GM18519 (cell line): ENCODE measurements at regions not wholly inside any gene's neighbourhood (a gene's known extent, or its start where the extent isn't known, plus 50 kb on each side); places are given as distances from the start of the nearest gene placed in this dataset.
"Not testable (repeated sequence)": the region's sequence is repeated elsewhere in the genome, so short reads cannot be mapped to it uniquely, and the experiment has no call there.

Experiments
- ATAC-seq: cut with Tn5 transposase; IDR thresholded peaks from one replicate; pipeline ENCODE4 v1.9.1; 2021; ENCODE audit warnings: mild to moderate bottlenecking, moderate library complexity; ENCODE audit not compliant: unreplicated experiment, low FRiP score

DNA sequence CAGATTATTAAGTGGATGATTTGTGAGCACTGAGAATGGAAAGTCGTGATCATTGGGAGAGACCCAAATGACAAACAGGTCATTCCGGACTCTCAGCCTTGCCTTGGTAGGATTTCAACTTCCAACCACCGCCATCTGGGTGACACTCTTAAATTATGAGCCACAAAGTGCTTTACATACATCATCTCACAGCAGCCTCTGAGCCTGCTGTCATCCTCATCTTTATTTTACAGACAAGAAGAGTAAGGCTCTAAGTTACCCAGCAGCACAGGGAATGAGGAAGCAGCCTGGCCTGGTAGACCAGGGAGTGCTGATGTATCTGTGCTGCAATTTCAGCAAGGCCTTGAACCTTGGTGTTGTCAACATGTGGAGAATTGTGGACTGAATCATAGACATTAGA is 105.8 kb upstream of the TRIM2 start:
- ATAC-seq, result no peak

DNA sequence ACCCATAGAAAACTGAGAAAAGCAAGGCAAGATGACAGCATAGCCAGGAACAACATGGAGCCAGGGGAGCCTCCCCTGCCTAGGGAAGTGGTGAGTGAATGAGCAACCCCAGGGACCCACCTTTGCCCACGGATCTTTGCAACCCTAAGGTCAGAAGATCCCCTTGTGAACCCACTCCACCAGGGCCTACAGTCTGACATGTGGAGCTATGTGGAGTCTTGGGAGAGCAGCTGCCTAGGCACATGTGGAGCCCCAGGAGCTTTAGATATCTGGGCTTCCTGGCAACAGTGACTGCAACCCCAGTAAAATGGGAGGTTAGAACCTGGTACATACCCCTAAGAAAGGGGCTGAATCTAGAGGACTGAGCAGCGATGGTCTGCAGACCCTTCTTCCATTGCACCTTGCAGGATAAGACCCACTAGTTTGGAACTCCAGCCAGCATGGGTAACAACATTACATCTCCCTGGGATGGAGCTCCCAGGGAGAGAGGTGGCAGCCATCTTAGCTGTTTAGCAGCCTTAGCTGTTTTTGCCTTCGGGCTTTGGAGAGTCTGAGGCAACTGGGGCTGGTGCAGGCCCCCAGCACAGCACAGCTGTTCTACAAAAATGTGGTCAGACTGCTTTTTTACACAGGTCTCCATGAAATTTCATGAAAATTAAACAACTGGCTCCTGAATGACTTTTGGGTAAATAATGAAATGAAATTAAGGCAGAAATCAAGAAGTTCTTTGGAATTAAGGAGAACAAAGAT is 104.7 kb upstream of the TRIM2 start:
- ATAC-seq, result no peak

- ATAC-seq, result not testable (repeated sequence)
Measured at GRCh38 chr4:153106736-153107135, 97.5 kb upstream of the TRIM2 start.

GRCh38 chr4:153107246-153107645 is 97.0 kb upstream of the TRIM2 start:
- ATAC-seq, result no peak

DNA sequence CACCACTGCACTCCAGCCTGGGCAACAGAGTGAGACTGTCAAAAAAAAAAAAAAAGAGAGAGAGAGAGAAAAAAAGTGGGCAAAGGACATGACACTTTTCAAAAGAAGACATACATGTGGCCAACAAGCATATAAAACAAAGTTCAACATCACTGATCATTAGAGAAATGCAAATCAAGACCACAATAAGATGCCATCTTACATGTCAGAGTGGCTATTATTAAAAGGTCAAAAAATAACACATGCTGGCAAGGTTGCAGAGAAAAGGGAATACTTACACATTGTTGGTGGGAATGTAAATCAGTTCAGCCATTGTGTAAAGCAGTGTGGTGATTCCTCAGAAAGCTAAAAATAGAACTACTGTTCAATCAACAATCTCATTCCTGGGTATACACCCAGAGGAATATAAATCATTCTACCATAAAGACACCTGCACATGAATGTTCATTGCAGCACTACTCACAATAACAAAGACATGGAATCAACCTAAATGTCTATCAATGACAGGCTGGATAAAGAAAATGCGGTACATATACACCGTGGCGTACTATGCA is 94.9 kb upstream of the TRIM2 start:
- ATAC-seq, result no peak

DNA sequence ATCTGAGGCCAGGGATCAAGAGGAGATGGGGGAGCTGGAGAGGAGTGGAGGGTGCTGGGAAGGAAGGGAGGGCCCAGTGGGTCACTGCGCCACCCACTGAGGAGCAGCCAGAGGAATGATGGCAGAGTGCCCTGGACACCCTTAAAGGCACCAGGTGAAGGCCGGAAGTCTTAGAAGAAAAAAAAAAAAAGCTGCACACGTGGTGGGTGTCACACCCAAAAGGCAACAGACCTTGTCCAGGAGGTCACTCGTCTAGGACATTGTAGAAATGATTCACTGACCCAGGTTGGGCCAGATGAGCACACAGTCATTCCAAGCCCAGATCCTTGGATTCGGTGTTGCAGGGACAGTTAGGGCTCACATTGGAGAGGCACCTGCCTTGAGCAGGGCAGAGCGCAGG is 93.5 kb upstream of the TRIM2 start:
- ATAC-seq, result no peak

DNA sequence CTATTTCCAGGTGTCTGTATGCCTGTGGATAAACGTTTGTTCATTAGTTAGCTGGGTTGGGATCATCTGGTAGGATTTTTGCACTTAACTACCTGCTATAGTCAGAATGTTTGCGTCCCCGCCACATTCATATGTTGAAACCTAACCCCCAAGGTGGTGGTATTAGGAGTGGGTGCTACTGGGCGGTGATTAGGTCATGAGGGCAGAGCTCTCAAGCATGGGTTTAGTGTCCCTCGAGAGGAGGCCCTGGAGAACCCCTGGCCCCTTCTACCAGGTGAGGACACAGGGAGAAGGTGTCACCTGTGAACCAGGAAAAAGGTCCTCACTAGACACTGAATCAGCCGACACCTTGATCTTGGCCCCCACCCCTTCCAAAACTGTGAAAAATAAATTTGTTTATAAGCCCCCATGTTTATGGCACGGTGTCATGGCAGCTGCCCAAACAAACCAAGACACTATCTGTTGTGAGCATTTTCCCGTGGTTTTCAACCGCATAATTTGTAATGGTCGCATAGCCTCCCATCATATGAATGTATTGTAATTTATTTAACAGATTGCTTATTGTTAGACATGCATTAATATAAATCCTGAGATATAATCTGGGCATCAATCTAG is 92.7 kb upstream of the TRIM2 start:
- ATAC-seq, result no peak

DNA sequence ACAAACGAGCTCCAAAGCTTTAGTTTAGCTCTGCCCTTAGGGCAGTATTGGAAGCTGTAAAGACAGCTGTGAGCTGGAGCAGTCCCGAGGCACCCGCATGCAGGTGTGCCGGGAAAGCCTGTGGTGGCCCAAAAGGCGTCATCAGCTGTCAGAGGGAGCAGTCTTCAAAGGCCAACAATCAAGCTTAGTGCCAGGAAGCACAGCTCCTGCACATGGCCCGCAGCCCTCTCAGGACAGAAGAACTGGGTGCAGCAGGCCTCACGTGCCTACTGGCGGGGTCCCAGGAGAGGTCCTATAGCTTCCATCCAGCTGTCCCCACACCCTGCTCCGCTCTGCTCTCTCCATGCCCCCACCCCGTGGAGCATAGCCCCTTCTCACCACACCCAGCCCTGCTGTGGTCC is 92.2 kb upstream of the TRIM2 start:
- no peak for ATAC-seq

DNA sequence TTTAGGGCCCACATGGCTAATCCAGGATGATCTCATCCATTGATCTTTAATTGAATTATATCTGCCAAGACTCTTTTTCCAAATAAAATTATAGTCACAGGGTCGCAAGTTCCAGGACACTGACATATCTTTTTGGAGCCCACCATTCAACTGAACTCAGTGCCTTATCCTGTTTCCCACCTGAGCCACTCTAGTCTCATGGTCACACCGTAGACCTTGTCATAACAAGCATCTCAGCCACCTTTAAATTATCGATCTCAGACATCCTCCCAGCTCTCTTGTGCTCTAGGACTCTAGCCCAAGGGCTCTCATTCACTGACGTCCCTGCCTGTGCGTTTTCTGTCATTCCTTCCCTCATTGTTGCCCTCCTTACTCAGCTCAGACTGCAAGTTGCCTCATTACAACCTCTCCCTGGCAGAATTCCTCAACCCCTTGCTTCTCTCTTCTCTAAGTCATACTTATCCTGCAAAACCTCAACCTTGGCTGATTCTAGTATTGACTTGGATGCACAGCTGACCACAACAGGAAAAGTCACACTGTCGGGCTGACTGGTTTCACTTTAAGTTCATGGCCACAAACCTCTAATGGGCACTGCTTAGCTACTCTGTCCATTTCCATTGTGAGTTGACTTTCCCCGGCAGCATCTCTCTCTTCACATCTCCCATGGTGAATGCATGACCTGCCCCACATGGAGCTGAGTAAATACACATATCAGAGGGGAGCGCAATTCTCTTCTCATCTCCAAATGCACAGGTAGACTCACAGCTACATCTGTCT is 91.0 kb upstream of the TRIM2 start:
- ATAC-seq, result no peak

DNA sequence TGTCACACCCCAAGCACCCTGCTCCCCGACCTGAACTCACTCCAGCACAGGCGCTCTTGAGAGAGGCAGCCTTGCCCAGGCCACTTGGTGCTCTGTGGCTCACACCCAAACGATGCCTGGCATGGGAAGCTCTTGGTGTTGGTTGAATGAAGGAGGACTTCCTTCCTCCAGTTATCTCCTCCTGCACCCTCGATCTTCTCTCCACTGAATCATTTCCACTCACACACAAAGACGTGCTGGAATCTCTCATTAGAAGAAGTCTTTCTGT is 90.5 kb upstream of the TRIM2 start:
- no peak for ATAC-seq

DNA sequence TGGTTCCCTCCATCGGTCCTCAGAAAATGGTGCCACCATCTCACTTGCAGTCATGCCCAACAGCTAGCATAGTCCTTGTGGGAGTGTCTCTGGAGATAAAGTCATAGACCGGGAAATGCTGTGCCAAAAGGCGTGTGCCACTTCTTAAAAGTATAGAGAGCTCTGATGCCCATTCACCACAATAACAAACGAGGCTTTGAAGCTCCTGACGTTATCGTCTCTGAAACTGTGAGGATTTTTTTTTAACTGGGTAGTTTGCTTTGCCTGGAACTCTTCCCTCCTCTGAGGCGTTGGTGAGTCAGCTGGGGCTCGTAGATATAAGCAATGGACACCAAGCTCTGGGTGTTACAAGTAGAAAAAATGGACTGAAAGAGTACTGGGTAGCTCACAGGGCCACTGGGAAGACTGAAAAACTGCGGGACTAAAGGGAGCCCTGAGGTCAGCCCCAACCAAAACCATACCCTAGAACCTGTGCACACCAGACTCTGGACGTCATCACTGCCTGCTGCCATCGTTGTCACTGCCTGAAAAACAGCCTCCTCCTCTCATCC is 89.4 kb upstream of the TRIM2 start:
- ATAC-seq, result no peak

GRCh38 chr4:153115322-153116290 is 88.6 kb upstream of the TRIM2 start:
- peak; percentile 38 for ATAC-seq

GRCh38 chr4:153116291-153116680 is 88.0 kb upstream of the TRIM2 start:
- ATAC-seq, result no peak

- ATAC-seq, result no peak
Measured at GRCh38 chr4:153116801-153117200, 87.4 kb upstream of the TRIM2 start.

DNA sequence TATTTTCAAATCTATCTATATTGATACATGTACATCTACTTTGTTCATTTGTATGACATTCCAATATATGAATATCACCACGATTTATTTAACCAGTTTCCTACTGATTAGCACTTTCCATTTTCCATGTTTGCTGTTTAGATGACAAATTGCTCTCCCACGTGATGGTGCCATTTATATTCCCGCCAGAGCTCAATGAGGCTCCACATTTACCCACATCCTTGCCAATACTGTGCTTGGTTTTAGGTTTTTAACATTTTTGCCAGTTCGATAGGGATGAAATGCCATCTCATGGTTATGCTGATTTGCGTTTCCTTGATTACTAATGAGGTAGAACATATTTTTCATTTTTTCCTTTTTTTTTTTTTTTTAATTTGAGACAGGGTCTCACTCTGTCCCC is 86.7 kb upstream of the TRIM2 start:
- no peak for ATAC-seq

DNA sequence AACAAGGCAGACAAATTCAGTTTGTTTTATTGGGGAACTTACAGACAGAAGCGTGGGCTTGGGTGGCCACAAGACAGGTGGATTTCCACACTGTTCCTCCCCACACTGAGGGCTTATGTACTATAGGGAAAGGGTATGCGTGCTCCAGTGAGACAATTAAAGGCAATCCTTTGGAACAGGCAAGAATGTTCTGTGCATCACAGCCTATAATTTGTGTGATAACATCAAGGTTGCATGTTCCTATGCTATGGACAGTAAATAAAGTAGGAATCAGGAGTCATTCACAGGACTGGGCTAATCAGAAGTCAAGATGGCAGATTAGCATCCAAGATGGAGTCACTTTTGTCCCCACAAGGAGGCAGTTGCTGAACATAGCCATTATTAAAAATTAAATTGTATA is 84.6 kb upstream of the TRIM2 start:
- no peak for ATAC-seq

DNA sequence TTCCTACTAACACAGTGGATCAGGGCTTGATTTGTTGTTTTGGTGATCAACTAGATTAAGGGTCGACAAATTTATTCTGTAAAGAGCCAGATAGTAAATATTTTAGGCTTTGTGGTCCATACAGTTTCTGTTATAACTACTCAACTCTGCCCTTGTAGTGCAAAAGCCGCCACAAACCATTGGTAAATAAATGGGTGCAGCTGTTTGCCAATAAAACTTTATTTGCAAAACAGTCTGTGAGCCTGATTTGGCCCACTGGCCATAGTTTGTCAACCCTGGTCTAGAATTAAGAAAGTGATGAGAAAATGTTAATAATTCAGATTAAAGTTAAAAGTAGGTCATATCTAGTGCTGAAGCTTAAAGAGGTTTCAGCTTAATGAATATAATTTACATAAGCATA is 84.0 kb upstream of the TRIM2 start:
- ATAC-seq, result no peak

DNA sequence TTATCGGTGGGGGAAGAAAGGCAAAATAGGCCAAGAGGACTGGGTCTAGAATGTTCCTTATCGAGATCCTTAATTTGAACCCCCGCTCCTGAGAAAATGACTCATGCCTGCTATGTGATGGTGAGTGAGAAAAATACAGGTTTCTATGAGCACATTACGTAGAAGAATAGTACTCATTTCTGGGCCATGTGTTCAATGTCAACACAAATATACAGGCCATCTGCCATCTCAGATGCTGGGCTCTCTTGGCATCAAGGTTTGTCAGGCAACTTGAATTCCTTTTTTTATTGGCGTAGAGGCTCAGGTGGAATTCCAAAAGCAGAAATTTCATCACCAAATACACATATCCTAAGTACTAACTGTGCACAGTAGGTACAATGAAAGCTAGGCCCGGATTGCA is 81.4 kb upstream of the TRIM2 start:
- ATAC-seq, result no peak

GRCh38 chr4:153126137-153126536 is 78.1 kb upstream of the TRIM2 start:
- ATAC-seq, result no peak

DNA sequence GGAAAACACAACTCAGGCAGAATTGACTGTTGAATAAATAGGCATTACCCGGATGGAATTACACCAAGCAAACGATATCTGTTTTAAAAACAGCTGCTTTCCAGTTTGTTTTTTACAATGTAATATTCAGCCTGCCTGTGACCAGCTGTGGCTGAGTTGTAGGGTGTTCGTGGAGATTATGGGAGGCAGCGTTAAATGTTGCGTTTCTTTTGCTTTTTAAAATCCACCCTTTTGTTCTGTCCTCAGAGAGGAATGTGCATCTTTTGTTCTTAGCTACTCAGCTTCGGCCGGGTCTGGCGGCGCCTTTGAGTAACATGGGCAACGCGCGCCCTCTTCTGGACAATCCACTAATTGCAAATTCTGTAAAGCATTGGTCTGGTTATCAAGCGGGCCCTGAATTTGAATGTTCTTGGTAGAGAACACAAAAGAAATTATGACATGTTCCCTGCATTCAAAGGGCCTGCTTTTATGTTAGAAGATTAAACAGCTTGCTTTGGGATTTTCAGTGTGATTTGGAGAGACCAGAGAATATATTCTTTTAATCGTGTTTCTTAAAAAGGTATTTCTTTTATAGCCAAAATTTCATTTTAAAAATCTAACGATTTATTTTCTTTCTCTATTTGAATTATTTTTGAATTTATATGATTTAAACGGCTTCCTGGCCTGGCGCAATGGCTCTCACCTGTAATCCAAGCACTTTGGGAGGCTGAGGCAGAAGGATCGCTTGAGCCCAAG is 76.3 kb upstream of the TRIM2 start:
- ATAC-seq, result no peak
